Mesenchymal stem cell (in vitro differentiated cells and primary cell): ENCODE measurements at regions not wholly inside any gene's neighbourhood (a gene's known extent, or its start where the extent isn't known, plus 50 kb on each side); places are given as distances from the start of the nearest gene placed in this dataset.

Experiments used
- DNase-seq: peaks from one replicate; pipeline ENCODE4 v3.0.0-alpha.2; 2013
- H2AFZ ChIP-seq: one replicate; pipeline ENCODE4 v1.6.1; 2013; ENCODE audit warnings: low read depth, mild to moderate bottlenecking, control low read depth, inconsistent platforms, low read length, moderate library complexity
- H2AK5ac ChIP-seq: 2 replicates; pipeline ENCODE4 v1.6.1; 2013; ENCODE audit warnings: low read length, moderate library complexity, mild to moderate bottlenecking, inconsistent platforms; ENCODE audit not compliant: severe bottlenecking
- H2BK120ac ChIP-seq: one replicate; pipeline ENCODE4 v1.6.1; 2013; ENCODE audit warnings: low read depth, mild to moderate bottlenecking, inconsistent platforms, low read length, moderate library complexity
- H2BK12ac ChIP-seq, 2 experiments: one replicate each; pipeline ENCODE4 v1.6.1; 2013; ENCODE audit warnings: inconsistent platforms in 2 of 2, low read length in 2 of 2, mild to moderate bottlenecking in 2 of 2, moderate library complexity in 2 of 2, control low read depth in 1 of 2
- H2BK15ac ChIP-seq: one replicate; pipeline ENCODE4 v1.6.1; 2013; ENCODE audit warnings: mild to moderate bottlenecking, low read depth, inconsistent platforms; ENCODE audit not compliant: poor library complexity, severe bottlenecking
- H2BK5ac ChIP-seq: 2 replicates; pipeline ENCODE4 v1.6.1; 2013; ENCODE audit warnings: low read depth, mild to moderate bottlenecking, low read length, control low read depth, inconsistent platforms; ENCODE audit not compliant: poor library complexity, severe bottlenecking
- H3K14ac ChIP-seq, 2 experiments: one replicate each; pipeline ENCODE4 v1.6.1; 2013; ENCODE audit warnings: inconsistent platforms in 2 of 2, low read length in 2 of 2, control low read depth in 1 of 2, mild to moderate bottlenecking in 1 of 2, moderate library complexity in 1 of 2
- H3K18ac ChIP-seq, 2 experiments: one replicate each; pipeline ENCODE4 v1.6.1; 2013; ENCODE audit warnings: inconsistent platforms in 2 of 2, low read length in 2 of 2, control low read depth in 1 of 2, low read depth in 1 of 2, mild to moderate bottlenecking in 1 of 2
- H3K23ac ChIP-seq, 2 experiments: one replicate each; pipeline ENCODE4 v1.6.1; 2013; ENCODE audit warnings: inconsistent platforms in 2 of 2, low read length in 2 of 2, mild to moderate bottlenecking in 2 of 2, moderate library complexity in 2 of 2, control low read depth in 1 of 2
- H3K27ac ChIP-seq: 2 replicates; pipeline ENCODE4 v1.5.1; 2013; ENCODE audit warnings: mild to moderate bottlenecking, moderate library complexity, low read length, control low read depth, inconsistent platforms; ENCODE audit not compliant: poor library complexity, severe bottlenecking
- H3K27me3 ChIP-seq, 2 experiments: 2 replicates each; pipeline versions ENCODE4 v1.6.1 to v1.7.0; 2013; ENCODE audit warnings: low read length in 2 of 2, mild to moderate bottlenecking in 2 of 2, moderate library complexity in 2 of 2, control low read depth in 1 of 2, inconsistent platforms in 1 of 2; ENCODE audit not compliant: control insufficient read depth in 1 of 2, insufficient read depth in 1 of 2
- H3K36me3 ChIP-seq, 2 experiments: 2 replicates each; pipeline versions ENCODE4 v1.6.1 to v1.7.0; 2013; ENCODE audit warnings: low read length in 2 of 2, control low read depth in 1 of 2, inconsistent platforms in 1 of 2, low read depth in 1 of 2, mild to moderate bottlenecking in 1 of 2; ENCODE audit not compliant: insufficient read depth in 2 of 2, control insufficient read depth in 1 of 2
- H3K4ac ChIP-seq, 2 experiments: one replicate each; pipeline ENCODE4 v1.6.1; 2013; ENCODE audit warnings: inconsistent platforms in 2 of 2, low read length in 2 of 2, mild to moderate bottlenecking in 2 of 2, moderate library complexity in 2 of 2, control low read depth in 1 of 2, low read depth in 1 of 2
- H3K4me1 ChIP-seq: 2 replicates; pipeline ENCODE4 v1.6.1; 2013; ENCODE audit warnings: low read depth, low read length, control low read depth; ENCODE audit not compliant: control insufficient read depth, insufficient read depth
- H3K4me2 ChIP-seq: 2 replicates; pipeline ENCODE4 v1.6.1; 2013; ENCODE audit warnings: low read length, mild to moderate bottlenecking, inconsistent platforms; ENCODE audit not compliant: poor library complexity, severe bottlenecking
- H3K4me3 ChIP-seq, 2 experiments: 2 replicates each; pipeline versions ENCODE4 v1.5.1 to v1.7.0; 2013; ENCODE audit warnings: low read length in 2 of 2, mild to moderate bottlenecking in 2 of 2, control low read depth in 1 of 2, low read depth in 1 of 2; ENCODE audit not compliant: insufficient read depth in 1 of 2
- H3K79me1 ChIP-seq: replicated peaks from 2 replicates; pipeline ENCODE4 v1.6.1; 2013; ENCODE audit warnings: mild to moderate bottlenecking, control low read depth, low read length, inconsistent platforms; ENCODE audit not compliant: poor library complexity, severe bottlenecking
- H3K9ac ChIP-seq: 2 replicates; pipeline ENCODE4 v1.7.0; 2013; ENCODE audit warnings: mild to moderate bottlenecking, low read length, moderate library complexity
- H3K9me3 ChIP-seq: 2 replicates; pipeline ENCODE4 v1.7.0; 2013; ENCODE audit warnings: mild to moderate bottlenecking, low read length; ENCODE audit not compliant: control insufficient read depth
- H4K8ac ChIP-seq: one replicate; pipeline ENCODE4 v1.6.1; 2013; ENCODE audit warnings: inconsistent platforms, mild to moderate bottlenecking, low read length, moderate library complexity
- H4K91ac ChIP-seq: one replicate; pipeline ENCODE4 v1.6.1; 2013; ENCODE audit warnings: mild to moderate bottlenecking, low read length, inconsistent platforms
- WGBS: methylation state at CpG from one replicate; pipeline ENCODE4 v1.1.7; 2013; ENCODE audit warnings: mixed read lengths; 5-methylcytosine and 5-hydroxymethylcytosine counted together

DNA sequence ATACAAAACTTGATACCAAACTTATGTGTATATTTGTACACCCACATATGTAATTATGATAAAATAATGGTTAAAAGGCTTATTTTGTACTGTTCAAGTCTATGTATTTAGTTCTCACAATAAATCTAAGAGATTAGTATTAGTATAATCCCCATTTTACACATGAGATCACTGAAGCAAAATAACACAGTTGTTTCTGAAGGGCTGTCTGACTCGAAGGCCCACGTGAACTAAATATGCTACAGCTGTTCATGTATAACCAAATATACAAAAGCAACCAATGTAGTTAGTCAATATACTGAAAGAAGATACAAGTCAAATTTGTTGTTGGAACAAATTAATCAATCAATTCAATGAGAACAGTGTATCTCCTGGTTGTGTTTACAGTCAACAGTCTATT, 959.2 kb downstream of the EPHA7 start:
- H2BK12ac ChIP-seq, result no peak overlapping the region
- H2BK120ac ChIP-seq, result no peak overlapping the region
- H2AK5ac ChIP-seq, result no peak overlapping the region
- H4K8ac ChIP-seq, result no peak overlapping the region
- H3K4ac ChIP-seq, result no peak overlapping the region
- H3K79me1 ChIP-seq, result no peaks in the 10 kb centered on the region
- H3K14ac ChIP-seq, result no peak overlapping the region
- no peak for DNase-seq
- H3K27me3 ChIP-seq, result no peaks in the 10 kb centered on the region
- no peak overlapping the region for H2AFZ ChIP-seq
- H3K4me3 ChIP-seq, result no peak overlapping the region
- no peak overlapping the region for H3K9ac ChIP-seq
- H3K23ac ChIP-seq, result no peak overlapping the region
- no peak overlapping the region for H2BK15ac ChIP-seq
- no peak overlapping the region for H3K27ac ChIP-seq
- no CpG with 5 or more reads among the region's 2 CpGs for WGBS
- H2BK5ac ChIP-seq, result no peak overlapping the region
- no peaks in the 10 kb centered on the region for H3K36me3 ChIP-seq
- no peak overlapping the region for H3K4me2 ChIP-seq
- no peaks in the 10 kb centered on the region for H3K4me1 ChIP-seq
- H3K18ac ChIP-seq, result no peak overlapping the region
- H3K9me3 ChIP-seq, result no peaks in the 10 kb centered on the region
- H4K91ac ChIP-seq, result no peak overlapping the region

DNA sequence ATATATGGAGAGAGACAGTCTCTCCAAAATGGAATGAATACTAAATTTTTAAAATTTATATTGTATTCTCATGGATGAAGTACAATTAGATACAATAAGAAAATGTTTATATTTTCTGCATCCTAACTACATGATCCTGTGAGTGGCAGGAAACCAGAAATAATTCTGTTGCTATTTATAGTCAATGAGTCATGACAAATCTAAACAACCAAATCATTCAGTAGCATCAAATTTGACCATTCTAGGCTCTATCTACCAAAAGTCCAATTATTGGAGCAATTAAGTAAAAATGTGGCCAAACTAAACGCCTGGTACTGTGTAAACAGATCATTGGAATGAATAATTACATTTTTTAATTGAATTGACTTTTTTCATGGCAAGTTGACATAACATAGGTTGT, 959.8 kb downstream of the EPHA7 start:
- no peak overlapping the region for H3K18ac ChIP-seq
- H2BK12ac ChIP-seq, result no peak overlapping the region
- no peak overlapping the region for H3K4ac ChIP-seq
- no peak overlapping the region for H2BK5ac ChIP-seq
- H2AFZ ChIP-seq, result no peak overlapping the region
- H3K14ac ChIP-seq, result no peak overlapping the region
- no peaks in the 10 kb centered on the region for H3K79me1 ChIP-seq
- no peak overlapping the region for H4K91ac ChIP-seq
- no peak overlapping the region for H2BK15ac ChIP-seq
- no peaks in the 10 kb centered on the region for H3K4me1 ChIP-seq
- H2AK5ac ChIP-seq, result no peak overlapping the region
- peak; percentile 68 for DNase-seq
- no peak overlapping the region for H3K9ac ChIP-seq
- no CpG with 5 or more reads among the region's 1 CpG for WGBS
- no peaks in the 10 kb centered on the region for H3K9me3 ChIP-seq
- no peak overlapping the region for H2BK120ac ChIP-seq
- no peak overlapping the region for H3K4me3 ChIP-seq
- H3K36me3 ChIP-seq, result no peaks in the 10 kb centered on the region
- H4K8ac ChIP-seq, result no peak overlapping the region
- H3K23ac ChIP-seq, result no peak overlapping the region
- no peaks in the 10 kb centered on the region for H3K27me3 ChIP-seq
- H3K27ac ChIP-seq, result no peak overlapping the region
- no peak overlapping the region for H3K4me2 ChIP-seq

DNA sequence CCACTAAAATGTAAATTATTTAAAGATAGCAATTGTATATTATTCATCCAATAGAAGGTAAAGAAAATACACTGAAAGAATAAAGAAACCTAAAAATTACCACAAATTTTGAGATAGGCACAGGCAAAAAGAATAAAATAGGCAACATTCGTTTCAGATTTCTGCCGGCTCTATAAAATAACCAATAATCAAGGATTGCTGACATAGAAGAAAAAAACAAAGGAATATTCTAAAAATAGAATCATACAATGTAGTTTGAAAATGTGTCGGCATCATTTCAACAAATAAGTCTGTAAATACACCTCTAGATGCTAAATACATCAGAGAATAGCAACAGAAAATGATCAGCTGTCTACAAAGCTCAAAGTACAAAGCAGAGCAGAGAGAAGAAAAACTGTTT, 973.3 kb downstream of the EPHA7 start:
- Histone ChIP-seq H2BK120ac (no peak overlapping the region), H3K4me2 (no peak overlapping the region), H3K79me1 (no peaks in the 10 kb centered on the region), H3K9me3 (peaks cover 14% of the 10 kb centered on the region), H2AFZ (no peak overlapping the region), H3K4ac (no peak overlapping the region), H2BK5ac (no peak overlapping the region), H3K14ac (no peak overlapping the region), H3K36me3 (no peaks in the 10 kb centered on the region), H2AK5ac (no peak overlapping the region), H2BK12ac (no peak overlapping the region), H3K27me3 (no peaks in the 10 kb centered on the region), H3K27ac (no peak overlapping the region), H3K9ac (no peak overlapping the region), H4K8ac (no peak overlapping the region), H4K91ac (no peak overlapping the region), H3K18ac (no peak overlapping the region), H2BK15ac (no peak overlapping the region), H3K4me3 (no peak overlapping the region), H3K4me1 (no peaks in the 10 kb centered on the region), H3K23ac (no peak overlapping the region)
- 90% methylated on average over 2 of the region's 3 CpGs for WGBS
- DNase-seq, result no peak

DNA sequence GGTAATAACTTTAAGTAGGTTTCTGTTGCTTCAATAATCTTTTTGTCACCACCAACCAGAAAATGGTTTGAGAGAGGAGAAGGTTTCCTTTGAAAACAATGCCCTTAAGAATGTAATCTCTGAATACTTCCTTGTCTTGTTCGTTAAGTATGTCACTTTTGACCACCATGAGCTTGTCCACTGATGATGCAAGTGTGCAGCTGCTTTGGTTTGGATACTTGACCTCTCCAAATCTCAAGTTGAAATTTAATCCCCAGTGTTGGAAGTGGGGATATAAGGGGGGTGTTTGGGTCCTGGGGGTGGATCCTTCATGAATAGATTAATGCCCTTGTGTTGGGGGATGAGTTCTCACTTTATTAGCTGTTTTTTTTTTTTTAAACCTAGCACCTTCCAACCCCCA, 985.4 kb downstream of the EPHA7 start:
- 100% methylated on average over 1 of the region's 1 CpG for WGBS
- no peak overlapping the region for H2BK120ac ChIP-seq
- no peak overlapping the region for H2AK5ac ChIP-seq
- no peaks in the 10 kb centered on the region for H3K9me3 ChIP-seq
- H3K4ac ChIP-seq, result no peak overlapping the region
- H4K91ac ChIP-seq, result no peak overlapping the region
- no peaks in the 10 kb centered on the region for H3K79me1 ChIP-seq
- H3K36me3 ChIP-seq, result no peaks in the 10 kb centered on the region
- no peak overlapping the region for H4K8ac ChIP-seq
- H3K14ac ChIP-seq, result no peak overlapping the region
- H2BK5ac ChIP-seq, result no peak overlapping the region
- H3K4me3 ChIP-seq, result no peak overlapping the region
- no peaks in the 10 kb centered on the region for H3K4me1 ChIP-seq
- no peak overlapping the region for H2BK12ac ChIP-seq
- H3K23ac ChIP-seq, result no peak overlapping the region
- no peak for DNase-seq
- H3K27me3 ChIP-seq, result no peaks in the 10 kb centered on the region
- no peak overlapping the region for H3K27ac ChIP-seq
- no peak overlapping the region for H3K4me2 ChIP-seq
- H3K9ac ChIP-seq, result no peak overlapping the region
- no peak overlapping the region for H3K18ac ChIP-seq
- H2BK15ac ChIP-seq, result no peak overlapping the region
- H2AFZ ChIP-seq, result no peak overlapping the region
